Omental fat pad (tissue), 3 donors: ENCODE measurements at regions not wholly inside any gene's neighbourhood (a gene's known extent, or its start where the extent isn't known, plus 50 kb on each side); places are given as distances from the start of the nearest gene placed in this dataset.

Source experiments
- ATAC-seq: fragments of 150-250 bp; one replicate; pipeline ENCODE4 v1.9.1; 2016; ENCODE audit warnings: mild to moderate bottlenecking, moderate library complexity; ENCODE audit not compliant: low FRiP score
- DNase-seq: peaks from one replicate; pipeline ENCODE4 v3.0.0-alpha.2; 2019; ENCODE audit warnings: low spot score
- CTCF ChIP-seq, 3 donors: fragments of 450-650 bp; IDR thresholded peaks; one replicate each; pipeline ENCODE4 v1.5.1; 2016 to 2017; ENCODE audit warnings: antibody characterized with exemption in 3 of 3, mild to moderate bottlenecking in 3 of 3, moderate library complexity in 2 of 3

- ATAC-seq (no peak), DNase-seq (no peak)
- TF ChIP-seq CTCF (IDR thresholded peaks at IDR 0.05) = no peak
Measured at GRCh38 chr5:58224221-58224620, 235.7 kb downstream of the PLK2 start.

- ATAC-seq (no peak), DNase-seq (no peak)
- no peak for TF ChIP-seq CTCF (IDR thresholded peaks at IDR 0.05)
Measured at GRCh38 chr5:58215364-58215763, 244.5 kb downstream of the PLK2 start.

DNA sequence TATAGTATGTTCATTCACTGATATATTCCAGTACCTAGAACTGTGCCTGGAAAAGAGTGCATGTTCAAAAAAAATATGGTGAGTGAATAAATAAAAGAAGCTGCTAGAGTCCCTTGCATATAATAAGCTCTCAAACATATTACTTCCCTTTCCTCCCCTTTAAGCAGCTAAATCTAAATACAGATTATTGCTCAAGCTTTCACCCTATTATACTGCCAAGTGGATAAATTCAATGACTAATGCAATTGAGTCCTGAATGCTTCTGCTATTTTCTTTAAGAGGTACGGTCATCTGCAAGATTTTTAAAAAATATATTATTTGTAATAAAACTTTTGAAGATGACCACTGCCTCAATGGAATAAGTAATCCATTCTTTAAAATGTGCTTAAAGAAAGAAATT lies 248.4 kb downstream of the PLK2 start:
- ATAC-seq (no peak), DNase-seq (no peak)
- TF ChIP-seq CTCF (IDR thresholded peaks at IDR 0.05) = no peak

DNA sequence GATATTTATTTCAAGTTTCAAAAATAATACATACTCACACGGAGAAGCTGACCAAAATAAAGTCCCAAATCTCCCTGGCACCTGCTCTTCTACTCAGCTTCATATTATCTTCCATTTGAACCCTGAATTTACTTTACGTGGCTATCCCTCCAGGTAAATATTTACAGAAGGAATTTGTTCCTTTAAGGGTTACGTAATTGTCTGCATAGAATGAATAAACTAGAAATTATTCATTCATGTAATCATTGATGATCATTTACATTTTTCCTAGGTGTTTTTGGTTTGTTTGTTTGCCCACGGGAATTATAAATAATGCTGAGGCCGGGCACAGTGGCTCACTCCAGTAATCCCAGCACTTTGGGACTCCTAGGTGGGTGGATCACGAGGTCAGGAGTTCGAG lies 251.2 kb downstream of the PLK2 start:
- TF ChIP-seq CTCF (IDR thresholded peaks at IDR 0.05) = no peak

DNA sequence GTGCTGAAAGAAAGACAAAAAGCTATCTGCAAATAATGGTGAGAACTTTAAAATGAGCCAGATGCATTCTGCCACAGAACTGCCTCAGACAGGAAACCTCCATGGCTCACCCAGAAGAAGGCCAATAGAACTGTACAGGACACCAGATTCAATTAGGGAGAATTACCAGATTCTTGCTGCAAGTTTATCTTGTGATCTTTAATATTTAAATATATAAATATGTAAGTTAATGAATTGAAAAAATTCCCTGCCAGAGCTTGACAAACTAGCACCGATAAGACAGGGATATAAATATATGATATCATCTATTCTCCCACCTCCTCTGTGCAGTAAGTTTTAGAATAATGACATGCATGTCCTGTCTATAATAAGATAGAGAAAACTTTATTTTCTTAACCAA lies 252.8 kb downstream of the PLK2 start:
- ATAC-seq (no peak), DNase-seq (no peak)
- no peak for TF ChIP-seq CTCF (IDR thresholded peaks at IDR 0.05)

More for the DNA sequence above, 251.2 kb downstream of the PLK2 start:
- no peak for DNase-seq
- no peak for ATAC-seq

DNA sequence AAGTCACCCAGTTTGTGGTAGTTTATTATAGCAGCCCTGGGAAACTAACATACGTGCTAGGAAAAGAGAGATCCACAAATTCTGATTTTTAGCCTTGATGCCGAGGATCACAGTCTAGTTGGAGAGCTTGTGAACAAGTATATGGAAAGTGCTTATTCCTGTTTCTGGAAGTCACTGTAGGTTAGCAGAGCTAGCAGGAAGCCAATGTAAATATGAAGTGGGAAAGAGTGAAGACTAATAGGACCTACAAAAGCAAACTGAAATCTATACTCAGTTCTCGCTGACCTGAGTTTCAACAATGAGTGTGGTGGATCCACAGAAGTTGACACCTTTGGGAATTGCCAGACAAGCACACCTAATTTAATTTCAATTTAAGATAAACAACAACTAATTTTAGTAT lies 254.9 kb downstream of the PLK2 start:
- ATAC-seq (no peak), DNase-seq (no peak)
- TF ChIP-seq CTCF (IDR thresholded peaks at IDR 0.05) = no peak

GRCh38 chr5:58202941-58203444 lies 256.9 kb downstream of the PLK2 start:
- ATAC-seq (no peak), DNase-seq (no peak)
- no peak for TF ChIP-seq CTCF (IDR thresholded peaks at IDR 0.05)
